ENCODE measurements at regions not wholly inside any gene's neighbourhood (a gene's known extent, or its start where the extent isn't known, plus 50 kb on each side); places are given as distances from the start of the nearest gene placed in this dataset.

GRCh38 chr6:163940705-163941623, 526.4 kb downstream of the QKI start:
- TF ChIP-seq, protein P1, sequence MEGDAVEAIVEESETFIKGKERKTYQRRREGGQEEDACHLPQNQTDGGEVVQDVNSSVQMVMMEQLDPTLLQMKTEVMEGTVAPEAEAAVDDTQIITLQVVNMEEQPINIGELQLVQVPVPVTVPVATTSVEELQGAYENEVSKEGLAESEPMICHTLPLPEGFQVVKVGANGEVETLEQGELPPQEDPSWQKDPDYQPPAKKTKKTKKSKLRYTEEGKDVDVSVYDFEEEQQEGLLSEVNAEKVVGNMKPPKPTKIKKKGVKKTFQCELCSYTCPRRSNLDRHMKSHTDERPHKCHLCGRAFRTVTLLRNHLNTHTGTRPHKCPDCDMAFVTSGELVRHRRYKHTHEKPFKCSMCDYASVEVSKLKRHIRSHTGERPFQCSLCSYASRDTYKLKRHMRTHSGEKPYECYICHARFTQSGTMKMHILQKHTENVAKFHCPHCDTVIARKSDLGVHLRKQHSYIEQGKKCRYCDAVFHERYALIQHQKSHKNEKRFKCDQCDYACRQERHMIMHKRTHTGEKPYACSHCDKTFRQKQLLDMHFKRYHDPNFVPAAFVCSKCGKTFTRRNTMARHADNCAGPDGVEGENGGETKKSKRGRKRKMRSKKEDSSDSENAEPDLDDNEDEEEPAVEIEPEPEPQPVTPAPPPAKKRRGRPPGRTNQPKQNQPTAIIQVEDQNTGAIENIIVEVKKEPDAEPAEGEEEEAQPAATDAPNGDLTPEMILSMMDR (IDR thresholded peaks at IDR 0.05; ENCODE audit: low read length): no peak
- no peak for TF ChIP-seq EZH2 (optimal IDR thresholded peaks at IDR 0.05; ENCODE audit: low read depth, low read length)
- TF ChIP-seq EZH2phosphoT487 (IDR thresholded peaks at IDR 0.05; ENCODE audit: low read length): no peak

All from MM.1S (cell line).